GM04503 (cell line): ENCODE measurements at regions not wholly inside any gene's neighbourhood (a gene's known extent, or its start where the extent isn't known, plus 50 kb on each side); places are given as distances from the start of the nearest gene placed in this dataset.
A peak's percentile ranks its signal among the peaks of the same experiment; 100 is the strongest.

Experiments used
- DNase-seq: peaks from one replicate; pipeline ENCODE4 v3.0.0-alpha.2; 2012; ENCODE audit warnings: low read depth

DNA sequence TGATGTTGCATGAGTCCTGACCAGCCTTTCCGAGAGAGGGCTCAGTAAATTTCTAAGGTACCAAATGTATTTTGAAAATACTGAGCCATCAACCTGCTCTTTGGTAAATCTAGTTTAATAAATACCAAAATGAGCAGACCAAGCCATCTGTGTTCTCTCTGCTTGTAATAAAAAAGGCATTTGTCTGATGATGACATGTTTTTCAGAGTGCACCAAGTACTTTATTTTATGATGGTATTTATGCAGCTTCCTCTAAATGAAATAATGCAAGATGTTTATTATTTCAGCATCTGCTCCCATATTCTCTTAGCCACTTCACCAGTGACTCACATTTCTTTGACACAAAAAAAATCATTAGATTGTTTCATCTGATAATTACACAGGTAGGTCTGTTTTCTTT, 700.5 kb downstream of the TRIML1 start:
- DNase-seq = no peak

DNA sequence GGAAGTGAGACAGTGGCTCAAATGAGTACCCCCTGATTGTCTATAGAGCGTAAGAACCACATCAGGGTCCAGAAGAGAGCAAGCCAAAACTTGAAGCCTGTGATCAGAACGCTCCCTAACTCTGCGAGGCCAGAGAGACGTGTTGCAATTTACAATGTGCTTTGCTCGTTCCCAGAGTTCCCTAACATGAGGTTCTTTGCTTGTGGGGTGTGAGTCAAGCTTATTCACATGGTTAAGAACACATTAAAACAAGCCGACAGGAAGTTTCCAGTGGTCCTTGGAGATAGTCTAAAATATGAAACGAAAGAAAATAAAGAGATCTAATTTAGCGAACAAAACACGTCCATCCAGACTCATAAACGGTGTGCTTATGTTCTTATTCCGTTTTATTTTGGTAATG, 702.3 kb downstream of the TRIML1 start:
- no peak for DNase-seq

DNA sequence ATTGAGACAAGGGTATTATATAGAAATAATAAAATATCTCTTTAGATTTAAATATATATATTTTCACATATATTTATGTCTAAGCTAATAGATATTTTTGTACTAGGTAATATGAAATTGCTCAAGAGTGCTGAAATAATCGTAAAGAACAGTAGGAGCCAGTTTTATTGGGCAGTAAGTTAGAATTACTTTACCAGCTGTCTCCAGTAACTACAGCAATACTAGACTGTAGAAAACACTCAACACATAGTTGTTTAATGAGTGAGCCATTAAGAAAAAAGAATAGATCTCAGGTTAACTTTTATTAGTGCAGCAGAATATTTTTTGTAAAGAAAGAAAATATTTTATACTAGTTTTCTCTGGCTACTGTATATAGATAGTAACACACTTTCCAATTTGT, 715.2 kb downstream of the TRIML1 start:
- peak; percentile 3 for DNase-seq

GRCh38 chr4:188858696-188859095, 719.5 kb downstream of the TRIML1 start:
- no peak for DNase-seq

GRCh38 chr4:188864741-188865140, 725.5 kb downstream of the TRIML1 start:
- no peak for DNase-seq

GRCh38 chr4:188867796-188868195, 728.6 kb downstream of the TRIML1 start:
- no peak for DNase-seq

GRCh38 chr4:188869581-188869980, 730.3 kb downstream of the TRIML1 start:
- no peak for DNase-seq

GRCh38 chr4:188872809-188873208, 733.6 kb downstream of the TRIML1 start:
- DNase-seq = no peak

GRCh38 chr4:188876881-188877280, 737.6 kb downstream of the TRIML1 start:
- no peak for DNase-seq

- DNase-seq = no peak
Measured at GRCh38 chr4:188879598-188879997, 740.4 kb downstream of the TRIML1 start.

DNA sequence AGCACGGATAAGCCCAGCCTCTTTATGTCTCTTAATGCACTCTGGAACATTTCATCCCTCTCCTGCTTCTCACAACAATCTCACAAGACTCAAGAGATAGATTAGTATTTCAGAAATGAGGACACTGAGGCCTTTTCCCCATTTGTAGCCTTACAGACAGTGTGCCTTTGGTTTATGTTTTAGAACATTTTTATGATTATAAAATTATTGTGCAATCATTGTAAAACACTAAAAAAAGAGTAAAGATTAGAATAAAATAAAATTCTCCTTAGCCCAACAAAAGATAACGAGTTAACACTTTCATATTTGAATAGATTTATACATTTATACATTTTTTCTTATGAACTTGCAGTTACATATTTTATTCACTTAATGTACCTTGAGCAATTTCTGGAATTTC, 748.7 kb downstream of the TRIML1 start:
- no peak for DNase-seq

- no peak for DNase-seq
Measured at GRCh38 chr4:188892837-188893236, 753.6 kb downstream of the TRIML1 start.

DNA sequence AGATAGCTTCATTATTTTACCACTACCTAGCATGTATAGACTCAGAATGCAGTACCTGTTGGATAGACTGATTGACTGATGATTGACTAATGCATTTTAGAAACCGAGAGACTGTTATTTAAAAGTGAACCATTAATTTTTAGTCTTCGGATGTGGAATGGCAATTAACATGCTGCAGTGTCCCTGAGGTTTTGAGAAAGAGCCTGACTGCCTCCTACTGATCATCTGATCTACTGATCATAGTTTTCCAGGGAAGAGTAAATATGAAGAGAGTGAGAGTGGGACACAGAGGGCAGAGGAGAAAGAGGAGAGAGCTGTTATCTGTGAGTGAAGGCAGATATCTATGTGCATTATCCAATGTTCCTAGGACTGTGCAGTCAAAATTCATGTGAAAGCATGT, 764.7 kb downstream of the TRIML1 start:
- no peak for DNase-seq

DNA sequence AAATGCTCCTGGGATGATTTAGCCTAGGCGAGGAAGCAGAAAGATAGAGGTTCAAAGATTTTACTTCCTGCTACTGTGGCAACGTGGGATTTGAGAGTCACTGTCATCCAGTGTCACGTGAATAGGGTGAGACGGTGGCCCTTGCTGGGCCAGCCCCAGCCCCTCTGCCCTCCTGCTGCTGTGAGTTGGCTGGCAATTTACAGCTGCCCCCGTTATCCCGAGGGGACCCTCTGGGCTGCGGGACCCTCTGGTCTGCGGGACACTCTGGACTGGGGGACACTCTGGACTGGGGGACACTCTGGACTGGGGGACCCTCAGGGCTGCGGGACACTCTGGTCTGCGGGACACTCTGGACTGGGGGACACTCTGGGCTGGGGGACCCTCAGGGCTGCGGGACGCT, 765.4 kb downstream of the TRIML1 start:
- no peak for DNase-seq

DNA sequence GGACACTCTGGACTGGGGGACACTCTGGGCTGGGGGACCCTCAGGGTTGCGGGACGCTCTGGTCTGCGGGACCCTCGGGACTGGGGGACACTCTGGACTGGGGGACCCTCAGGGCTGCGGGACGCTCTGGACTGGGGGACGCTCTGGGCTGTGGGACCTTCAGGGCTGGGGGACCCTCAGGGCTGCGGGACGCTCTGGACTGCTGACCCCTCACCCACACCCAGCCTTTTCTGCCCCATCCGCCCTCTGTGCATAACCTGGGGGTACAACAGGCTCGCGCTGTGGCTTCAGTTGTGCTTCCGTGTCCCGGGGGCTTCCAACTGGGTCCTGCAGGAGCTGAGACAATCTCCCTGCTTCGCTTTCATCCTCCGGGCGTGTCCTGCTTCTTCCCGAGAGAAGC, 766.0 kb downstream of the TRIML1 start:
- no peak for DNase-seq

- no peak for DNase-seq
Measured at GRCh38 chr4:188911199-188911598, 772.0 kb downstream of the TRIML1 start.

GRCh38 chr4:188911707-188912106, 772.5 kb downstream of the TRIML1 start:
- no peak for DNase-seq

GRCh38 chr4:188915175-188915574, 775.9 kb downstream of the TRIML1 start:
- DNase-seq = no peak

DNA sequence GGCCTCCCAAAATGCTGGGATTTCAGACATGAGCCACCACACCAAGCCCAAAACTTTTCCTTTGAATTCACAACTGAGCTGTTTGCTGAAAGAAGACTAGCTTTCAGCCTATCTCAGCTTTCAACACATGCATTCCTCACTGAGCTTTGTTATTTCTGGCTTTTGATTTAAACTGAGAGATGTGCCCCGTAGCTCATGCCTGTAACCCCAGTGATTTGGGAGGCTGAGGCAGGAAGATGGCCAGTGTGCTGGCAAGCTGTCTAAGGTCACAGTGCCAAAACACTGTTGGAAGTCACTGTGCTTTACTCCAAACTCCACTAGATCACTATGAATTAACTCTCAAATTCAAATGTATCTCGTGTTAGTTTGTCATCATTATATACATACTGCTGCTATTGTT, 779.5 kb downstream of the TRIML1 start:
- DNase-seq = no peak

DNA sequence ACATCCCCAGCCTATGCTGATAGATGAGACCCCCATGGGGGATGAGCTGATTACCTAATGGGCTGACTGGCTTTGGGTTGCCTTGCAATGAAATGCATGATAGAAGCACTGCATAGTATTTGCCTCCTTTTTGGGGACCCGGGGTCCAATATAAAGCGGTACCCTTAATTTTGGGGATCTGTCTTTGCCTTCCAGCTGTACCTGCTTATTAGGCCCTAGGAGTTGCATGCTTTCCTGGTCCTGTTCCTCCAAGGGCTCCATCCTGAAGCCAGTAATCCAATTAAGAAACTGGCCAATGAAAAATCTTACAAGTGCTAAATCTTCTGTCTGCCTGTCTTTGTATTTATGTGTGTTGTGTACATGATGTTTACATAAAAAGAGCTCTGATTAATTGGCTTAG, 791.6 kb downstream of the TRIML1 start:
- no peak for DNase-seq

- DNase-seq = no peak
Measured at GRCh38 chr4:188934320-188934962, 795.2 kb downstream of the TRIML1 start.

DNA sequence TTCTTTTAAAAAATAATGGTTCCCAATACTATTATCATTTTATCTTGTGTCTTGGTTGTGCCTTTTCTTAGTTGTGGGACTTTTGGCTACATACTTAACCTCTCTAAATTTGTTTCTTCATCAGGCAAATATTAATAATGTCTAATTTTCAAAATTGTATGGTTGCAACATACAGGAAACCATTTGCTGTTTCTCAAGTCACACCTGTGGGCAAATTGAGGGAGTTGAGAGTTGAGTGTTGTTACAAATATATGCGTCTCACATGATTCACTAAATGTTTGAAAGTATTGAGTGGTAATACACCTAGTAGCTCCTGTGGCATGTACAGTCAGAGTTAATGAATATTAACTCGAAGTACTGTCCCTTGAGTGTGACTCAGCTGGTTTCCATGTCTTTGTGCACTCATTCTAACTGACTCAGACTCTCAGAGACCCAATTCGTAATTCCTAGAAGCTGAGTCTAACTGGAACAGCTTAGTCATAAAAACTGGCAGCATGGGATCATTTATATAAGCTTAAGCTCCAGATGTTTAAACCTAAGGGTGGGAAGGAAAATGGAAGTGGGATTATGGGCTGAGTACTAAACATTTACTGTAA, 802.4 kb downstream of the TRIML1 start:
- DNase-seq = peak; percentile 88

- DNase-seq = no peak
Measured at GRCh38 chr4:188942606-188943005, 803.4 kb downstream of the TRIML1 start.

GRCh38 chr4:188949596-188949995, 810.4 kb downstream of the TRIML1 start:
- no peak for DNase-seq
